ENCODE measurements at regions not wholly inside any gene's neighbourhood (a gene's known extent, or its start where the extent isn't known, plus 50 kb on each side); places are given as distances from the start of the nearest gene placed in this dataset.

DNA sequence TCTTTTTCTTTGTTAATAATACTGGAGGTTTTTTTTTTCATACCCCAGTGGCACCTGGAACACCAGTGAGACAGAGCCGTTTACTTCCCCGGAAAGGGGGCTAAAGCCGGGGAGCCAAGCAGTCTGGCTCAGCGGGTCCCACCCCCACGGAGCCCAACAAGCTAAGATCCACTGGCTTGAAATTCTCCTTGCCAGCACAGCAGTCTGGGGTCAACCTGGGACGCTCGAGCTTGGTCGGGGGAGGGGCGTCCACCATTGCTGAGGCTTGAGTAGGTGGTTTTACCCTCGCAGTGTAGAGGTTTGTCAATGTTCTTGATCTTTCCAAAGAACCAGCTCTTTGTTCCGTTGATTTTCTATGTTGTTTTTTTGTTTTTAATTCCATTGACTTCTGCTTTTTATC lies 94.6 kb upstream of the DIAPH3 start:
- H3K4me3 ChIP-seq, result no peak overlapping the region
- no peak overlapping the region for H3K27ac ChIP-seq
- WGBS, result 68% methylated on average over 11 of the region's 11 CpGs
- no peaks in the 10 kb centered on the region for H3K4me1 ChIP-seq (replicated peaks)
- intact Hi-C loops (cut with DNase I), result no loop called here
- H3K27me3 ChIP-seq (replicated peaks; ENCODE audit: insufficient read depth), result no peaks in the 10 kb centered on the region
- H3K36me3 ChIP-seq, result no peaks in the 10 kb centered on the region
- H3K9me3 ChIP-seq, result no peaks in the 10 kb centered on the region
- no peak for DNase-seq (ENCODE audit: low spot score)
- TF ChIP-seq, protein P1, sequence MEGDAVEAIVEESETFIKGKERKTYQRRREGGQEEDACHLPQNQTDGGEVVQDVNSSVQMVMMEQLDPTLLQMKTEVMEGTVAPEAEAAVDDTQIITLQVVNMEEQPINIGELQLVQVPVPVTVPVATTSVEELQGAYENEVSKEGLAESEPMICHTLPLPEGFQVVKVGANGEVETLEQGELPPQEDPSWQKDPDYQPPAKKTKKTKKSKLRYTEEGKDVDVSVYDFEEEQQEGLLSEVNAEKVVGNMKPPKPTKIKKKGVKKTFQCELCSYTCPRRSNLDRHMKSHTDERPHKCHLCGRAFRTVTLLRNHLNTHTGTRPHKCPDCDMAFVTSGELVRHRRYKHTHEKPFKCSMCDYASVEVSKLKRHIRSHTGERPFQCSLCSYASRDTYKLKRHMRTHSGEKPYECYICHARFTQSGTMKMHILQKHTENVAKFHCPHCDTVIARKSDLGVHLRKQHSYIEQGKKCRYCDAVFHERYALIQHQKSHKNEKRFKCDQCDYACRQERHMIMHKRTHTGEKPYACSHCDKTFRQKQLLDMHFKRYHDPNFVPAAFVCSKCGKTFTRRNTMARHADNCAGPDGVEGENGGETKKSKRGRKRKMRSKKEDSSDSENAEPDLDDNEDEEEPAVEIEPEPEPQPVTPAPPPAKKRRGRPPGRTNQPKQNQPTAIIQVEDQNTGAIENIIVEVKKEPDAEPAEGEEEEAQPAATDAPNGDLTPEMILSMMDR (IDR thresholded peaks at IDR 0.05), result no peak
- TF ChIP-seq POLR2A (IDR thresholded peaks at IDR 0.05), result no peak
- no peak for TF ChIP-seq POLR2AphosphoS5 (IDR thresholded peaks at IDR 0.05)

DNA sequence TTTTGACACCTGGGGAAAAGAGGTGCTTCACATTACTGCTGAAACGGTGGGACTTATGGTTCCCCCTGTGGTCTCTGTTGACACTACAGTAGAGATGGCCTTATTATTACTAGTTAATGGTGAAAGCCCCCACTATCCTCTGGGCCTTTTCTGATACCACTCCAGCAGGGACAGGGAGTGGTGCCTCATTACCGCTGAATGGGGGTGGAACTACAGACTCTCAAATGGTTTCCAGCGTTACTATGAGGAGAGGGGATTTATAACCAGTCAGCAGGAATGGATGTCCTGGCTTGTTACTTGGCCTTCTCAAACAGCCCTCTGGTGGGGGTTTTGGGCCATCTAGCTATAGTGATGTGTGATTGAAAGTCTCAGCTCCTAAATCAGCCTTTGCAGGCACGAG lies 96.7 kb upstream of the DIAPH3 start:
- TF ChIP-seq, protein P1 (IDR thresholded peaks at IDR 0.05), result no peak
- TF ChIP-seq POLR2A (IDR thresholded peaks at IDR 0.05) (no peak), POLR2AphosphoS5 (IDR thresholded peaks at IDR 0.05) (no peak)
- Histone ChIP-seq H3K27me3 (replicated peaks; ENCODE audit: insufficient read depth) (no peaks in the 10 kb centered on the region), H3K36me3 (no peaks in the 10 kb centered on the region), H3K4me3 (no peak overlapping the region), H3K9me3 (no peaks in the 10 kb centered on the region), H3K4me1 (replicated peaks) (no peaks in the 10 kb centered on the region), H3K27ac (no peak overlapping the region)
- WGBS, result 66% methylated on average over 4 of the region's 4 CpGs
- no peak for DNase-seq (ENCODE audit: low spot score)
- intact Hi-C loops (cut with DNase I), result no loop called here

DNA sequence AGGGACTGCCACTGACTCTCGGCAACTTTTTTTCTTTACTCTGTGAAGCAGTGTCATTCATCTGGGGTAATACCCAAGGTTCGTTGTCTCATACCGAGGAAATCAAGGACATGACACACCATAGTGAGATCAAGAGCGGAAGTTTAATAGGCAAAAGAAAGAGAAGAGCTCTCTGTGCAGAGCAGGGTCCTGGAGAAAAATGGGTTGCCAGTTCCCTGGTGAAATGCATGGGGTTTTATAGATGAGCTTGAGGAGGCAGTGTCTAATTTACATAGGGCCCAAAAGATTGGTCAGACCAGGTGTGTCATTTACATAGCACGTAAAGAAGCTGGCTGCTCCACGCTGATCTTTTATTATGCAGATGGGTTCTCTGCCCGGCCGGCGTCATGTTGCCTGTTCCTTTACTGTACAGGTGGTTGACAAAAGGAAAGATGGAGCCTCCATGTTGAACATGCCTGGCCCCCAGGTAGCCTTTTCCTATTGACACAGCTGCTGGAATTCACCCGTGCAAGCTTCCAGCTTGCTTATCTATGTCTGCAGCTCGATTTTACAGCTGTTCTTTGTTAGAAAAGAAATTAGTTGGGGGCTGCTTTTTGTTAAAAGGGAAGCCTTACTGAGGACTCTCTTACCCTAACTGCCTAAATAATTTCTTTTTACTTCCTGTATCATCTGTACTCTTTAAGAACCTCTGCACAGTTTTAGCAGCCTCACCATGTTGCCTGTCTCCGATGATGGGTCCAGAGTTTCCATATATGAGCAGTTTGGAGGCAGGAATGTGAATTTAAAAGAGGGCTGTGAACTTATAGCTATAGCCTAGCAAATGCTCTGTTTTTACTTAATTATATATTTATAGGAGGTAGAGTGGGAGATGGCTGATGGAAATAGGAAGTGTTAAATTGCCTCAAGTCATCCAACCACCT lies 98.0 kb upstream of the DIAPH3 start:
- intact Hi-C loops (cut with DNase I), result no loop called here
- Histone ChIP-seq H3K4me1 (replicated peaks) (no peaks in the 10 kb centered on the region), H3K36me3 (no peaks in the 10 kb centered on the region), H3K27ac (no peak overlapping the region), H3K4me3 (no peak overlapping the region), H3K9me3 (no peaks in the 10 kb centered on the region), H3K27me3 (replicated peaks; ENCODE audit: insufficient read depth) (no peaks in the 10 kb centered on the region)
- DNase-seq (ENCODE audit: low spot score), result no peak
- TF ChIP-seq POLR2AphosphoS5 (IDR thresholded peaks at IDR 0.05) (no peak), POLR2A (IDR thresholded peaks at IDR 0.05) (no peak)
- TF ChIP-seq, protein P1 (IDR thresholded peaks at IDR 0.05), result no peak
- WGBS, result 30% methylated on average over 12 of the region's 12 CpGs

DNA sequence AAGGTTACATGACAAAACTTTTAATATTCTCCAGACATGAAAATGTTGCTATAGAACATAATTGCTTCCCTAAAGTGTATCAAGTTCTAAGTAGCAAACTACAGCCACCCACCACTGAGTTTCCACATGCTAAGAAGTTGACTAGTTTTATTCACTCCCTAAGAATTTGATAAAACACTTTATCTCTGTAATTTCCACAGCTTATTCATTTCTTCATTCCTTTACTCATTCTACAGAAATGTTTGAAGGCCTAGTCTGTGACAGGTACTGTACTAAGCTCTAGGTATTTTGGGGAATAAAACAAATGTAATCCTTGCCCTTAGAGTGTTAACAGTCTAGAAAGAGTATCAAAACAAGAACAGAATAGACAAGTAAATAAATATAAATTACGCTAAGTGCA lies 101.8 kb upstream of the DIAPH3 start:
- Histone ChIP-seq H3K4me1 (replicated peaks) (no peaks in the 10 kb centered on the region), H3K27ac (no peak overlapping the region), H3K27me3 (replicated peaks; ENCODE audit: insufficient read depth) (no peaks in the 10 kb centered on the region), H3K9me3 (no peaks in the 10 kb centered on the region), H3K36me3 (no peaks in the 10 kb centered on the region), H3K4me3 (no peak overlapping the region)
- intact Hi-C loops (cut with DNase I), result no loop called here
- TF ChIP-seq POLR2A (IDR thresholded peaks at IDR 0.05) (no peak), POLR2AphosphoS5 (IDR thresholded peaks at IDR 0.05) (no peak)
- TF ChIP-seq, protein P1 (IDR thresholded peaks at IDR 0.05), result no peak
- no peak for DNase-seq (ENCODE audit: low spot score)
- 97% methylated on average over 1 of the region's 1 CpG for WGBS

All from prostate gland (tissue), 2 donors.